HEK293 (cell line): ENCODE measurements at regions not wholly inside any gene's neighbourhood (a gene's known extent, or its start where the extent isn't known, plus 50 kb on each side); places are given as distances from the start of the nearest gene placed in this dataset.

Experiments
- CTCF ChIP-seq: fragments of 450-650 bp; formaldehyde crosslinking; IDR thresholded peaks from 2 replicates; pipeline ENCODE4 v1.5.1; 2016; ENCODE audit warnings: missing biosample characterization, missing genetic modification characterization
- ELK4 ChIP-seq: IDR thresholded peaks from 2 replicates; pipeline ENCODE4 v1.6.1; 2011; ENCODE audit warnings: mild to moderate bottlenecking, low read depth, low read length, borderline replicate concordance
- TCF7L2 ChIP-seq: IDR thresholded peaks from 2 replicates; pipeline ENCODE4 v1.6.1; 2011; ENCODE audit warnings: low read depth, mild to moderate bottlenecking, inconsistent platforms, low read length, moderate library complexity, borderline replicate concordance
- ZNF274 ChIP-seq, 2 experiments: fragments of 200-500 bp in 1 of 2; fragments of 450-650 bp in 1 of 2; sonication (Bioruptor generic) in 1 of 2; formaldehyde crosslinking in 1 of 2; IDR thresholded peaks; 2 replicates each; pipeline versions ENCODE4 v1.5.1 to v1.6.1; 2014 to 2016; ENCODE audit warnings: borderline replicate concordance in 1 of 2, inconsistent platforms in 1 of 2, low read length in 1 of 2, missing biosample characterization in 1 of 2, missing genetic modification characterization in 1 of 2
- ZNF558 ChIP-seq: fragments of 450-650 bp; formaldehyde crosslinking; IDR thresholded peaks from 2 replicates; pipeline ENCODE4 v1.5.1; 2016; ENCODE audit warnings: missing biosample characterization, missing genetic modification characterization

- TF ChIP-seq ELK4, result no peak
- TF ChIP-seq ZNF558 (tag by site-specific recombination), result no peak
- TF ChIP-seq CTCF (tag by site-specific recombination), result no peak
- TF ChIP-seq TCF7L2, result no peak
- no peak for TF ChIP-seq ZNF274 (IDR thresholded peaks at IDR 0.05; ENCODE audit: low read length)
- TF ChIP-seq ZNF274 (tag by site-specific recombination; IDR thresholded peaks at IDR 0.05; ENCODE audit: borderline replicate concordance), result no peak
Observed at GRCh38 chr17:72406498-72406897, 285.7 kb downstream of the SOX9 start.
